ENCODE measurements at regions not wholly inside any gene's neighbourhood (a gene's known extent, or its start where the extent isn't known, plus 50 kb on each side); places are given as distances from the start of the nearest gene placed in this dataset.

DNA sequence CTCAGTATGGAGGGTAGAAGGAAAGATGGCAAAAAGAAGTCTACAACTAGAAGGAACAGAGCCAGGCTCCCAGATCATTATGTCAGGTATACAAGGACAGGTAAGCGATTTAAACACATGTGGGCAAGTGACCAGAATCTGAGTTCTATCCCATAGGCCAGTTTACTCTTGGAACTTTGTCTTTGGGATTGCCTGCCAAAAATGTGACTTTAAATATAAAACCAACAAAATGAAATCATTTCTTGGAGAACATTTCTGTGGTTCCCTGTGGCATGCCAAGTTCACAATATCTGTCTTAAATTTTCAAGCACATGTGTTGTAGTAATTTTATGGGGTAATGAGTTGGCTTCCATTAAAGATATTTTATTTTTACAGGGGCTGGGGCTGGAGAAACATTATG lies 141.0 kb downstream of the SLC17A6 start:
- TF ChIP-seq POLR2A (IDR thresholded peaks at IDR 0.05), result no peak
- TF ChIP-seq, protein P1, sequence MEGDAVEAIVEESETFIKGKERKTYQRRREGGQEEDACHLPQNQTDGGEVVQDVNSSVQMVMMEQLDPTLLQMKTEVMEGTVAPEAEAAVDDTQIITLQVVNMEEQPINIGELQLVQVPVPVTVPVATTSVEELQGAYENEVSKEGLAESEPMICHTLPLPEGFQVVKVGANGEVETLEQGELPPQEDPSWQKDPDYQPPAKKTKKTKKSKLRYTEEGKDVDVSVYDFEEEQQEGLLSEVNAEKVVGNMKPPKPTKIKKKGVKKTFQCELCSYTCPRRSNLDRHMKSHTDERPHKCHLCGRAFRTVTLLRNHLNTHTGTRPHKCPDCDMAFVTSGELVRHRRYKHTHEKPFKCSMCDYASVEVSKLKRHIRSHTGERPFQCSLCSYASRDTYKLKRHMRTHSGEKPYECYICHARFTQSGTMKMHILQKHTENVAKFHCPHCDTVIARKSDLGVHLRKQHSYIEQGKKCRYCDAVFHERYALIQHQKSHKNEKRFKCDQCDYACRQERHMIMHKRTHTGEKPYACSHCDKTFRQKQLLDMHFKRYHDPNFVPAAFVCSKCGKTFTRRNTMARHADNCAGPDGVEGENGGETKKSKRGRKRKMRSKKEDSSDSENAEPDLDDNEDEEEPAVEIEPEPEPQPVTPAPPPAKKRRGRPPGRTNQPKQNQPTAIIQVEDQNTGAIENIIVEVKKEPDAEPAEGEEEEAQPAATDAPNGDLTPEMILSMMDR (IDR thresholded peaks at IDR 0.05), result no peak
- Histone ChIP-seq H3K27ac (no peak overlapping the region), H3K36me3 (no peaks in the 10 kb centered on the region), H3K9me3 (no peaks in the 10 kb centered on the region), H3K27me3 (no peaks in the 10 kb centered on the region), H3K4me3 (no peak overlapping the region), H3K4me1 (no peaks in the 10 kb centered on the region)
- intact Hi-C loops (cut with DNase I), result no loop called here
- WGBS, 2 donors, result 50 to 56% methylated on average over 1 of the region's 1 CpG
- DNase-seq, result no peak

DNA sequence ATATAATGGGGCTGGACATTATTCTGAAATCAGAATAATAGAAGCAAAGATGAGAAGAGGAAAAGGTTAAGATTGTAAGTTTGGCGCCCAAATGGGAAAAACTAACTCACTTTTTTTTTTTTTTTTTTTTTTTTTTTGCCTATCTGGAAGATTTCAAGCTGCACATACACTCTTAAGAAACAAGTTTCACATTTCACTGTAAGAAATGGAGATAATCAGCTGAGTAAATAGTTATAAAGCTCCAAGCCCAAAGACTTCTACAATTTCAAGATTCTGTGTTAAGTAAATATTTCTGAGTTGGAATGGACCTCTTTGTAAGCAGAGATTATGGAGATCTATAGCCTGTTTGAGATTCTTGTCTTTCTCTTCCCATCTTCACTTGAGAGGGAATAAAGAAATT lies 140.0 kb downstream of the SLC17A6 start:
- intact Hi-C loops (cut with DNase I), result no loop called here
- WGBS, 2 donors, result 54 to 71% methylated on average over 1 of the region's 1 CpG
- H3K4me1 ChIP-seq, result no peaks in the 10 kb centered on the region

GRCh38 chr11:22477312-22477711 lies 139.1 kb downstream of the SLC17A6 start:
- no peak overlapping the region for H3K4me3 ChIP-seq
- no peaks in the 10 kb centered on the region for H3K27me3 ChIP-seq
- intact Hi-C loops (cut with DNase I), result no loop called here
- no peaks in the 10 kb centered on the region for H3K4me1 ChIP-seq
- no peaks in the 10 kb centered on the region for H3K36me3 ChIP-seq
- no peaks in the 10 kb centered on the region for H3K9me3 ChIP-seq
- TF ChIP-seq, protein P1 (IDR thresholded peaks at IDR 0.05), result no peak
- TF ChIP-seq POLR2A (IDR thresholded peaks at IDR 0.05), result no peak
- H3K27ac ChIP-seq, result no peak overlapping the region
- DNase-seq, result no peak

More for the DNA sequence above, 140.0 kb downstream of the SLC17A6 start:
- H3K27me3 ChIP-seq, result no peaks in the 10 kb centered on the region
- H3K36me3 ChIP-seq, result no peaks in the 10 kb centered on the region
- TF ChIP-seq, protein P1 (IDR thresholded peaks at IDR 0.05), result no peak
- TF ChIP-seq POLR2A (IDR thresholded peaks at IDR 0.05), result no peak
- H3K9me3 ChIP-seq, result no peaks in the 10 kb centered on the region
- no peak overlapping the region for H3K4me3 ChIP-seq
- no peak overlapping the region for H3K27ac ChIP-seq
- no peak for DNase-seq

GRCh38 chr11:22476589-22476988 lies 138.4 kb downstream of the SLC17A6 start:
- TF ChIP-seq, protein P1 (IDR thresholded peaks at IDR 0.05), result no peak
- no peak for TF ChIP-seq POLR2A (IDR thresholded peaks at IDR 0.05)
- 61 to 76% methylated on average over 3 of the region's 3 CpGs for WGBS, 2 donors
- no peaks in the 10 kb centered on the region for H3K4me1 ChIP-seq
- intact Hi-C loops (cut with DNase I), result no loop called here
- no peaks in the 10 kb centered on the region for H3K27me3 ChIP-seq
- H3K27ac ChIP-seq, result no peak overlapping the region
- no peak overlapping the region for H3K4me3 ChIP-seq
- H3K9me3 ChIP-seq, result no peaks in the 10 kb centered on the region
- DNase-seq, result no peak
- H3K36me3 ChIP-seq, result no peaks in the 10 kb centered on the region

GRCh38 chr11:22474616-22475015 lies 136.4 kb downstream of the SLC17A6 start:
- H3K36me3 ChIP-seq, result no peaks in the 10 kb centered on the region
- no peaks in the 10 kb centered on the region for H3K9me3 ChIP-seq
- no peaks in the 10 kb centered on the region for H3K27me3 ChIP-seq
- intact Hi-C loops (cut with DNase I), result no loop called here
- H3K4me1 ChIP-seq, result no peaks in the 10 kb centered on the region
- WGBS, 2 donors, result 61 to 63% methylated on average over 4 of the region's 4 CpGs
- TF ChIP-seq, protein P1 (IDR thresholded peaks at IDR 0.05), result no peak
- TF ChIP-seq POLR2A (IDR thresholded peaks at IDR 0.05), result no peak
- DNase-seq, result no peak
- no peak overlapping the region for H3K27ac ChIP-seq
- no peak overlapping the region for H3K4me3 ChIP-seq

Data from esophagus squamous epithelium (tissue), 5 donors.